ENCODE measurements at regions not wholly inside any gene's neighbourhood (a gene's known extent, or its start where the extent isn't known, plus 50 kb on each side); places are given as distances from the start of the nearest gene placed in this dataset.

DNA sequence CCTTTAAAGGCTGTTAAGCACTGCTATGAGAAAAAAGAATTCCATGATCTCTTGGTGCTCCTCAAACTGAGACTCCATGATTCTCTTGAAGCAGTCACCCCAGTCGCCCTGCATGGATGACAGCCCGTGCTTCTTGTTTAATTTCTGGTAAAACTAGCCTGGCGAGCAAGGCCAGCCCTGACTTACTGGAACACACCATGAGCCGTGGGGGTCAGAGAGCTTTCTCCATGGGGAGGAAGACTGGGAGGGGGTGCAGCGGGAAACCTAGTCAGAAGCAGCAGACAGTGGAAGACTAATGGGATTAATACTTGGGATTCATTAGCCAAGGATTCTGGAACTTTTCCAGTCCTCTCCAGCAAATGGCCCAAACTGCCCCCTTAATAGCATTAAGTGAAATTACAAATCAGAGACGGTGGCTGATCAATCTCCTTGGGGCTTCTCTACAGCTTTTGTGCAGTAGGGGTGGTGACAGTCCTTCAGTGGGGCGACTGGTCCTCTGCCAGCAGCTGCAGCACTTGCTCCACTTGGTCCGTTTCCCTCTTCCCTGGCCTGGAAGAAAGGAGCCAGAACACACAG, 57.2 kb upstream of the LRRN2 start:
- TF ChIP-seq CTCF (conservative IDR thresholded peaks at IDR 0.05; ENCODE audit: low read length) (no peak), EZH2phosphoT487 (IDR thresholded peaks at IDR 0.05; ENCODE audit: borderline replicate concordance) (no peak)
